SK-N-DZ (cell line): ENCODE measurements at regions not wholly inside any gene's neighbourhood (a gene's known extent, or its start where the extent isn't known, plus 50 kb on each side); places are given as distances from the start of the nearest gene placed in this dataset.

ENCODE experiments used
- DNase-seq: peaks from one replicate; pipeline ENCODE4 v3.0.0-alpha.2; 2015; ENCODE audit warnings: low spot score

DNA sequence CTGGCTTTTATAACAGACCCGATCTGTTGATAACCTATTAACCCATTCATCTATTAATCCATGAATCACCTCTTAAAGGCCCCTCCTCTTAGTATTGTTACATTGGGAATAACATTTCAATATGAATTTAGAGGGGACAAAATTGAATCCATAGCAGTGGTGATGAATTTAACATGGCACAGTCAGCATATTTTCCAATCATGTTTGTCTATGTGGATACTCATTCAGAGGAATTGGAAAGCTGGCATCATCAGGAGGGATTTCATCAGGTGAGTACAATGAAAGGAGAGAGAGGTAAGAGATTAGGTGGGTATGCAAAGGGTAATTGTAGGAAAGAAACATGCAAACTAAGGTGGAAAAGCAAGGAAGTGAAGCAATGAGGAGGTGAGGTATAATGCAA lies 59.6 kb upstream of the FOXN2 start:
- no peak for DNase-seq

DNA sequence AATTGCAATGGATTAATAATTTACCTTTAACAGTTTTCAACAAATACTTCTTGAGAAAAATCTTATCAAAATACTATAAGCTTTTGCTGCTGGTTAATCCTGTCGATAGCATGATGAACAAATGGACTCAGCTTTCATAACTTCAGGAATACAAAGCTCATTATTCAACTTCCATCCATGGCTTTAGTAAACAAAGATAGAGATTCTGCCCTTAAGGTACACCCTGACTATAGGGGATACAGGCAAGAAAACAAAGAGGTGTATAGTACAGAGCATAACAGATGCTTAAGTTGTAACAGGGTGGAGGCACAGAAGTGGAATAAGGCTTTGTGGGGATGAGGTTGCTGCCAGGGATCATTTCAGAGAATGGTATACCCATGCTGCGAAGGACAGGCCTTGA lies 57.0 kb upstream of the FOXN2 start:
- no peak for DNase-seq

DNA sequence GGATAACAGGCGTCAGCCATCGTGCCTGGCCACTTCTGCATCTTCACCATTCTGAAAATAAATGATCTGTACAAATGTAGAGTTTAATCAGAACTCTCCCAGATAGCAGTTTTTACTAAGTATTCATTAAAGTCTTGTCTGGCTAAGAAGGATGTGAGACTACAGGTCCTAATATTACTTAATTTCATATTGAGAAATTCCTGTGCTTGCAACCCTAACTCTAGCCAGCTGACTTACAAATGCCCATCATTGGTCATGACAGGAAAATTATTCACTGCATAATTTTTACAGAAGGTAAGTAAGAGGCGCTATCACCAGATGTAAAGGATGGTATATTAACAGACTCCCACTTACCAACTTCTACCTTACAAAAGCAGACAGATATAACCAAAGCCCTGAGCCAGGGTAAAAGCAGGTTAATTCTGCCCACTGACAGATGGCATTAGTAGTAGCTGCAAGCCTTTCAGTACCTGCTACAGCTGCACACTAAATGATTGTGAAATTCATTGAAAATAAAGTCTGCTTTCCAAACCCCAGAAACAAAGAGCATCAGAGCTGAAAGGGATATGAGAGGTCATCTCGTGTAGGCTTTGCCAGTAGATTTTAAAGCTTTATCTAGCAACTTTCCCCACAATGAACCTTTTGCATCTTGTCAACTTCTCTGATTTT lies 55.9 kb upstream of the FOXN2 start:
- DNase-seq = no peak

GRCh38 chr2:48259811-48260210 lies 54.7 kb upstream of the FOXN2 start:
- DNase-seq = no peak

DNA sequence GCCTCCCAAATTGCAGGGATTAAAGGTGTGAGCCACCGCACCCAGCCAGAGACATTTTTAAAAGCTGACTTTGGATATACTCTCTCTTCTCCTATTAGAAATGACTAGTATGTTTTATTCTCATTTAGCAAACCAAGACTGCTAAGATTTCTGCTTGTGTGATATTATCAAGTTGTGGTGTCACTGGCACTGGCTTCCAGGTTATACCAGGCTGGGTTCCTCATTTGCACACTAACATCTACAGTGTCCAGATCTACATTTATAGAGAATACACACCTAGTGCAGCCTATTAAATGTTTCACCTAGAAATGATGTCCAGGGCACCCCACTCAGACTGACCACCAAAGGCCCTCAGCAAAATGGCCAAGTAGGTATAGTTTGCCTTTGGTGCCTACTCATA lies 49.9 kb upstream of the FOXN2 start:
- DNase-seq = no peak
